ENCODE measurements at regions not wholly inside any gene's neighbourhood (a gene's known extent, or its start where the extent isn't known, plus 50 kb on each side); places are given as distances from the start of the nearest gene placed in this dataset.

DNA sequence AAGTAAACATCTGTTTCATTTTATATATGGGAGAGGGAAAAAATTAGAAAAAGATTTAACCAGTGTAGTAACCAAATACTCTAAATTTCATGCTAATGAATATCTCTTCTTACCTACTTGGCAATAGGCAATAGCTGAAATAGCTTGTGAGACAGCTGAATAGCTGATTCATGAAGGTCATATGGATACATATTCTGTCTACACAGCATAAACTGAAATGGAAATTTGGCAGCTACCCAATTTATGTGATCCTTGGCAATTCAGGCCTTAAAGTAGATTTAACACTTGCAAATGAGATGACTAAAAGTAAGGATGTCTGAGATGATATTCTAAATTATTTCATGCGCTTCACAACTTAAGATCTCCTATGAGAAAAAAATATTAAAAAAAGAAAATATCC lies 261.2 kb upstream of the SEMA3A start:
- Mint-ChIP-seq H3K27ac (no peak overlapping the region), H3K27me3 (ENCODE audit: low read depth) (no peaks in the 10 kb centered on the region), H3K4me3 (no peak overlapping the region), H3K4me1 (no peaks in the 10 kb centered on the region), H3K9me3 (no peaks in the 10 kb centered on the region), H3K36me3 (ENCODE audit: low read depth) (no peaks in the 10 kb centered on the region)
- TF ChIP-seq, protein P1, sequence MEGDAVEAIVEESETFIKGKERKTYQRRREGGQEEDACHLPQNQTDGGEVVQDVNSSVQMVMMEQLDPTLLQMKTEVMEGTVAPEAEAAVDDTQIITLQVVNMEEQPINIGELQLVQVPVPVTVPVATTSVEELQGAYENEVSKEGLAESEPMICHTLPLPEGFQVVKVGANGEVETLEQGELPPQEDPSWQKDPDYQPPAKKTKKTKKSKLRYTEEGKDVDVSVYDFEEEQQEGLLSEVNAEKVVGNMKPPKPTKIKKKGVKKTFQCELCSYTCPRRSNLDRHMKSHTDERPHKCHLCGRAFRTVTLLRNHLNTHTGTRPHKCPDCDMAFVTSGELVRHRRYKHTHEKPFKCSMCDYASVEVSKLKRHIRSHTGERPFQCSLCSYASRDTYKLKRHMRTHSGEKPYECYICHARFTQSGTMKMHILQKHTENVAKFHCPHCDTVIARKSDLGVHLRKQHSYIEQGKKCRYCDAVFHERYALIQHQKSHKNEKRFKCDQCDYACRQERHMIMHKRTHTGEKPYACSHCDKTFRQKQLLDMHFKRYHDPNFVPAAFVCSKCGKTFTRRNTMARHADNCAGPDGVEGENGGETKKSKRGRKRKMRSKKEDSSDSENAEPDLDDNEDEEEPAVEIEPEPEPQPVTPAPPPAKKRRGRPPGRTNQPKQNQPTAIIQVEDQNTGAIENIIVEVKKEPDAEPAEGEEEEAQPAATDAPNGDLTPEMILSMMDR (IDR thresholded peaks at IDR 0.05; ENCODE audit: unreplicated experiment in 3 of 3): no peak

DNA sequence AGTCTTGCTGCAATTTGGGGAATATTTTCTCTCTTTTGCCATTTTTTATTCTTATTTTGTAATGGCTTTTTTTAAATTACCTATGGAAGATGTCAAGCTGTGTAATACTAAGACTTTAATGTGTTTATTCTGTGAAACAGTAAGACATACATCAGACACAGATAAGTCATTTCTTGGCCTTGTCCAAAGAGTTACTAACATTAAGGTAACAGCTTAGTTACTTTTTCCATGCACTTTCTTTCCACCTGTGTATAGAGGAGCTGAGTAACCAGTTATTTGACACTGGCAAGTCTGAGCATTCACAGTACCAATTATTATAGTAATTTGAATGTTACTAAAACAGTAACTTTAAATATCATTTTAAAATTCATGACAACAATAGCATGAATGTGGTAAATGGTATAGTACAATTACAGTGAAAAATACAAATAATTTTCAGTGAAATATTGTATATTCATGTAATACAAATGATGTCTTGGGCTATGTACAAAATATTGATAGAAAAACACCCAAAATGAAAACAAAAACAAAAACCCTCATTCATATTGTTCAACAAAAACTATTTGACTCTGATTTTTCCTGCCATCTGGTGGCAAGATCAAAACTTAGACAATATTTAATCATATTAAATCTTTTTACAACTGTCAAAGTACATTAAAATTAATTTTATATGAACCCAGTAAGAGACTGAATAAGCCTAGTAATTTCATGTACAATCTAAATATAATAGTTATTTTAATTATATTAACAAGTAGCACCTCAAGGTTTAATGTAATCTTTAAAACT lies 259.8 kb upstream of the SEMA3A start:
- Mint-ChIP-seq H3K27me3 (ENCODE audit: low read depth) (no peaks in the 10 kb centered on the region), H3K4me1 (no peaks in the 10 kb centered on the region), H3K36me3 (ENCODE audit: low read depth) (no peaks in the 10 kb centered on the region), H3K4me3 (no peak overlapping the region), H3K9me3 (peaks cover 11% of the 10 kb centered on the region), H3K27ac (no peak overlapping the region)
- TF ChIP-seq, protein P1 (IDR thresholded peaks at IDR 0.05; ENCODE audit: unreplicated experiment in 3 of 3): peak in 1 of 3 experiments; percentile 12

DNA sequence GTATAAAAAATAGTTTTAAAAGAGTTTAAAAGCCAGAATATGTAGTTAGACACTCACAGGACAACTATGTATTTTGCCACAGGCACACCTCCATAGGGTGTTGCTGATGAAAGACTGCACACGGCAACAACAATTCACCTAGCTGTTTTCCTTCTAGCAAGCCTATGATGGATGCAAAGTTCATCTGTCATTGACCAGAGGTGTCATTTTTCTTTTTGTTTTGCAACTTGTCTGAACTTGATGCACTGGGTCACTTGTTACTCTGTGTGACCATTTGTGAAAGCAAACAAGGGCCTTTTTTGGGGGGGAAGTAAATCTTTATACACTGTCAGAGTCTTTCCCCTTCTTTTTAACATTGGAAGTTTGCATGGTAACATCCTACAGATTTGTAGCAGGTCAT lies 258.0 kb upstream of the SEMA3A start:
- H3K36me3 Mint-ChIP-seq (ENCODE audit: low read depth): no peaks in the 10 kb centered on the region
- H3K9me3 Mint-ChIP-seq: peaks cover 14% of the 10 kb centered on the region
- H3K4me1 Mint-ChIP-seq: no peaks in the 10 kb centered on the region
- no peak overlapping the region for H3K27ac Mint-ChIP-seq
- TF ChIP-seq, protein P1 (IDR thresholded peaks at IDR 0.05; ENCODE audit: unreplicated experiment in 3 of 3): no peak
- no peaks in the 10 kb centered on the region for H3K27me3 Mint-ChIP-seq (ENCODE audit: low read depth)
- no peak overlapping the region for H3K4me3 Mint-ChIP-seq

DNA sequence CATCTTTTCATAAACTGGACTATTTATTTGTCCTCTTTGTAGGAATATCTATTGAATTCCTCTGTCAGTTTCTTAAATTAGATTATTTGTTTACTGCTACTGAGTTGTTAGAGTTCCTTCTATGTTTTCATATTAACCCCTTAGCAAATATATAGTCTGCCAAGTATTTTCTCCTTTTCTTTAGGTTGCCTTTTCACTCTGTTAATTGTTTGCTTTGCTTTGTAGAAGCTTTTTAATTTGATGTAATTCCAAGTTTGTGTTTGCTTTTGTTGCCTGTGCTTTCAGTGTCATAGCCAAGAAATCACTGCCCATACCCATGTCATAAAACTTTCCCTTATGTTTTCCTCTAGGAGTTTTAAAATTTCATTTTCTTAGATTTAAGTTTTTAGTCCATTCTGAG lies 256.2 kb upstream of the SEMA3A start:
- Mint-ChIP-seq H3K9me3 (peaks cover 19% of the 10 kb centered on the region), H3K36me3 (ENCODE audit: low read depth) (no peaks in the 10 kb centered on the region), H3K27ac (no peak overlapping the region), H3K4me3 (no peak overlapping the region), H3K4me1 (no peaks in the 10 kb centered on the region), H3K27me3 (ENCODE audit: low read depth) (no peaks in the 10 kb centered on the region)
- TF ChIP-seq, protein P1 (IDR thresholded peaks at IDR 0.05; ENCODE audit: unreplicated experiment in 3 of 3): no peak

DNA sequence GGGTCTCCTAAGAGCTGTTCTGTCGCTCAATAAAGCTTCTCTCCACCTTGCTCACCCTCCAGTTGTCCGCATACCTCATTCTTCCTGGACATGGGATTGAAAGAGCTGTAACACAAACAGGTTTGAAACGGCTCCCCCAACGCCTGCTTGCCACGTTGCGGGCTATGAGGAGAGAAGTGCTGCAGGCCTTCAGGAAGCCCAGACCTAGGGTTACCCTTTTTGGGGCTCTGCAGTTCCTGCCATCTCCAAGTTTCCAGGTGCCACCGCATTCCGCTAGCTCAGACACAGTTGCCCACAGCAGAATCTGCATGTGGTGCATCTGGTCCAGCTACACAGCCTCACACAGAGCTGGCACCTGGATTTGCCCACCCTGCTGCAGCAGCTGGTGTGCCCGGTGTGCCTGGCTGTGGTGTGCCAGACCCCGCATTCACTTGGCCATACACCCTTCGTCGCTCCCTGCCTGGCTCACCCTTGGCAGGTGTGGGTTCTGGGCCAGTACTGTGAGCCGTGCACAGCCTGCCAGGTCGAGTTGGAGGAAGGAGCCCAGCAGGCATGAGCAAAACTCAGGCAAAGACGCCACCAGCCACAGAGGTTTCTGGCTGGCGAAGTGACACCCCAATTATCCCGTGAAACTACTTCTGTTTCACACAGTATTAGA lies 253.2 kb upstream of the SEMA3A start:
- Mint-ChIP-seq H3K36me3 (ENCODE audit: low read depth) (no peaks in the 10 kb centered on the region), H3K9me3 (peaks cover 19% of the 10 kb centered on the region), H3K4me1 (no peaks in the 10 kb centered on the region), H3K4me3 (no peak overlapping the region), H3K27me3 (ENCODE audit: low read depth) (no peaks in the 10 kb centered on the region), H3K27ac (no peak overlapping the region)
- TF ChIP-seq, protein P1 (IDR thresholded peaks at IDR 0.05; ENCODE audit: unreplicated experiment in 3 of 3): no peak

All from nephron (organoid).